ENCODE measurements at regions not wholly inside any gene's neighbourhood (a gene's known extent, or its start where the extent isn't known, plus 50 kb on each side); places are given as distances from the start of the nearest gene placed in this dataset.

GRCh38 chr20:56153926-56154325, 94.6 kb upstream of the MC3R start:
- Histone ChIP-seq H3K9ac (ENCODE audit: low read length) (no peak overlapping the region), H3K27ac (ENCODE audit: low read length) (no peak overlapping the region), H3K27me3 (ENCODE audit: control insufficient read depth, insufficient read depth, low read length) (no peaks in the 10 kb centered on the region), H3K9me3 (ENCODE audit: control insufficient read depth, low read depth, low read length) (peaks cover 80% of the 10 kb centered on the region), H3K36me3 (ENCODE audit: control insufficient read depth, low read depth, low read length) (no peaks in the 10 kb centered on the region), H3K4me3 (ENCODE audit: low read length) (no peak overlapping the region), H3K4me1 (ENCODE audit: control insufficient read depth, low read depth, low read length) (no peaks in the 10 kb centered on the region)

DNA sequence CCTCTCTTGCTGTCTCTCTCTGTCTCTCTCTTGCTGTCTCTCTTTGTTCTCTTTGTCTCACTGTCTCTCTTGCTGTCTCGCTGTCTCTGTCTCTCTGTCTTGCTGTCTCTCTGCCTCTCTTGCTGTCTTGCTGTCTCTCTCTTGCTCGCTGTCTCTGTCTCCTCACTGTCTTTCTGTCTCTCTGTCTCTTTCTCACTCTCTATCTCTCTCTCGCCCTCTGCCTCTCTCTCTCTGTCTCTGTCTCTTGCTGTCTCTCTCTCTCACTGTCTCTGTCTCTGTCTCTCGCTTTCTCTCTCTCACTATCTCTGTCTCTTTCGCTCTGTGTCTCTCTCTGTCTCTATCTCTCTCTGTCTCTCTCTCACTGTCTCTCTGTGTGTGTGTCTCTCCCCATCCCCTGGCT, 92.9 kb upstream of the MC3R start:
- Histone ChIP-seq H3K27ac (ENCODE audit: low read length) (no peak overlapping the region), H3K27me3 (ENCODE audit: control insufficient read depth, insufficient read depth, low read length) (no peaks in the 10 kb centered on the region)

GRCh38 chr20:56157530-56158203, 90.9 kb upstream of the MC3R start:
- Histone ChIP-seq H3K9me3 (ENCODE audit: control insufficient read depth, low read depth, low read length) (peaks cover 81% of the 10 kb centered on the region), H3K27ac (ENCODE audit: low read length) (no peak overlapping the region), H3K4me3 (ENCODE audit: low read length) (no peak overlapping the region), H3K36me3 (ENCODE audit: control insufficient read depth, low read depth, low read length) (no peaks in the 10 kb centered on the region), H3K27me3 (ENCODE audit: control insufficient read depth, insufficient read depth, low read length) (no peaks in the 10 kb centered on the region), H3K9ac (ENCODE audit: low read length) (no peak overlapping the region), H3K4me1 (ENCODE audit: control insufficient read depth, low read depth, low read length) (no peaks in the 10 kb centered on the region)

More for the DNA sequence above, 92.9 kb upstream of the MC3R start:
- Histone ChIP-seq H3K4me1 (ENCODE audit: control insufficient read depth, low read depth, low read length) (no peaks in the 10 kb centered on the region), H3K4me3 (ENCODE audit: low read length) (no peak overlapping the region), H3K9ac (ENCODE audit: low read length) (no peak overlapping the region), H3K9me3 (ENCODE audit: control insufficient read depth, low read depth, low read length) (peaks cover 84% of the 10 kb centered on the region), H3K36me3 (ENCODE audit: control insufficient read depth, low read depth, low read length) (no peaks in the 10 kb centered on the region)

DNA sequence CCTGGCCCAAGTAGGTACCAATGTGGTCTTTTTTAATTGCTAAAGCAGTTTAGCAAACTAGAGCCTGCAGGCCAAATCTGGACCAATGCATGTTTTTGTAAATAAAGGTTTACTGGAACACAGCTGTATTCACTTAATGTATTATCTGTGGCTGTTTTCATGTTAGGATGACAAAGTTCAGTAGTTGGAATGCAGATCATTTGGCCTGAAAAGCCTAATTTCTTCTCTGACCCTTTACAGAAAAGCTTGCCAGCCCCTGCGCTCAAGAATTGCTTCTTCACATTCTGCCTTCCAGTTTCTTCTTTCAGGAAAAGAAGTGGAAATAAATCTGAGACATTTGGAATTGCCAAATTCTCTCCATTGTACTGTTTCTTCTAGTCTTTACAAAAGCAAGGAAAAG, 90.0 kb upstream of the MC3R start:
- Histone ChIP-seq H3K4me1 (ENCODE audit: control insufficient read depth, low read depth, low read length) (no peaks in the 10 kb centered on the region), H3K36me3 (ENCODE audit: control insufficient read depth, low read depth, low read length) (no peaks in the 10 kb centered on the region), H3K27me3 (ENCODE audit: control insufficient read depth, insufficient read depth, low read length) (no peaks in the 10 kb centered on the region), H3K9ac (ENCODE audit: low read length) (no peak overlapping the region), H3K9me3 (ENCODE audit: control insufficient read depth, low read depth, low read length) (peaks cover 82% of the 10 kb centered on the region), H3K4me3 (ENCODE audit: low read length) (no peak overlapping the region), H3K27ac (ENCODE audit: low read length) (no peak overlapping the region)

DNA sequence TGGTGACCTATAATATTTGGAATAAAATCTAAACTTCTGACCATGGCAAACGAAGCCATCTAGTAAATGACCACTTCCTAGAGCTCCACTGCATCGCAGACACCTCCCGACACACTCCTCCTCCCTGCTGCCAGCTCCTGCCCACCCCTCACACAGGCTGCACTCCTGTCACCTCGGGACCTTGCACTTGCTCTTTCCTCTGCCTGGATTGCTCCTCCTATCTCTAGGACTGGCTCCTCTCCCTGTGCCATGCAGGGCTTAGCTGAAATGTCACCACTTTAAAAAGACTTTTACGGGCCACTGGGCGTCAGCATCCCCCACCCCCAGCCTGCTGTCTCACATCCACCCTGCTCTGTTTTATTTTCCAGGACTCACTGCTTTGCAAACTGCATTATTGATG, 87.6 kb upstream of the MC3R start:
- H3K36me3 ChIP-seq (ENCODE audit: control insufficient read depth, low read depth, low read length): no peaks in the 10 kb centered on the region
- H3K27ac ChIP-seq (ENCODE audit: low read length): no peak overlapping the region
- no peaks in the 10 kb centered on the region for H3K27me3 ChIP-seq (ENCODE audit: control insufficient read depth, insufficient read depth, low read length)
- H3K4me1 ChIP-seq (ENCODE audit: control insufficient read depth, low read depth, low read length): no peaks in the 10 kb centered on the region
- H3K9ac ChIP-seq (ENCODE audit: low read length): no peak overlapping the region
- H3K9me3 ChIP-seq (ENCODE audit: control insufficient read depth, low read depth, low read length): peaks cover 80% of the 10 kb centered on the region
- no peak overlapping the region for H3K4me3 ChIP-seq (ENCODE audit: low read length)

- no peaks in the 10 kb centered on the region for H3K36me3 ChIP-seq (ENCODE audit: control insufficient read depth, low read depth, low read length)
- H3K9ac ChIP-seq (ENCODE audit: low read length): no peak overlapping the region
- H3K9me3 ChIP-seq (ENCODE audit: control insufficient read depth, low read depth, low read length): peaks cover 82% of the 10 kb centered on the region
- no peaks in the 10 kb centered on the region for H3K27me3 ChIP-seq (ENCODE audit: control insufficient read depth, insufficient read depth, low read length)
- H3K4me3 ChIP-seq (ENCODE audit: low read length): no peak overlapping the region
- H3K27ac ChIP-seq (ENCODE audit: low read length): no peak overlapping the region
- H3K4me1 ChIP-seq (ENCODE audit: control insufficient read depth, low read depth, low read length): no peaks in the 10 kb centered on the region
Observed at GRCh38 chr20:56163806-56164205, 84.7 kb upstream of the MC3R start.

DNA sequence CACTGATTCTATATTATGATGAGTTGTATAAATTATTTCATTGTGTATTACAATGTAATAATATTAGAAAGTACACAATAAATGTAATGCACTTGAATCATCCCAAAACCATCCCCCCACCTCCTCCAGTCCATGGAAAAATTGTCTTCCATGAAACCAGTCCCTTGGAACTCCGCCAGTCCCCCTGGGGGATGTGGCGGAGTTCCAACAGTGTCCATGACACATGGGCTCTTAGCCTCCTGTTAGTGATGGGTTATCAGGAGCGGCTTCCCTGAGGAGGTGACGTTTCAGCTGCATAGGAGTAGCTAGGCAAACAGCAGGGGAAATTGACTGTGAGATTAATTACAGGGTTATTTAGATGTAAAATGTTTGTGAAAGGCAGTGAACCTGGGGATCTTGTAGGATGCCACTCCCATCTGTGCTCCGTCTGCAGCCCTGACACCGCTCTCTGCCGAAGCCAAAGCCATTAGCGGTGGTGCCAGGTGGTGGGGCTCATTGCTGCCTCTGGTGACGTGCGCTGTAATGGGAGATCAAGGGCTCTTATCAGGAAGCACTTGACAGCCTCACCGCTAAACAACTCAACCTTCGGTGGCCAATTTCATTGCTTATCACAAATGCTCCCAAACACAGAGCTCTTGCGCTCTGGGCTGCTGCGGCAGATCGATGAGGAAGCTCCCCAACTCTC, 81.6 kb upstream of the MC3R start:
- no peak overlapping the region for H3K4me3 ChIP-seq (ENCODE audit: low read length)
- no peak overlapping the region for H3K27ac ChIP-seq (ENCODE audit: low read length)
- peaks cover 70% of the 10 kb centered on the region for H3K9me3 ChIP-seq (ENCODE audit: control insufficient read depth, low read depth, low read length)

GRCh38 chr20:56171087-56172012, 77.2 kb upstream of the MC3R start:
- no peak overlapping the region for H3K4me3 ChIP-seq (ENCODE audit: low read length)
- no peak overlapping the region for H3K9ac ChIP-seq (ENCODE audit: low read length)
- no peaks in the 10 kb centered on the region for H3K27me3 ChIP-seq (ENCODE audit: control insufficient read depth, insufficient read depth, low read length)
- no peaks in the 10 kb centered on the region for H3K36me3 ChIP-seq (ENCODE audit: control insufficient read depth, low read depth, low read length)
- no peaks in the 10 kb centered on the region for H3K4me1 ChIP-seq (ENCODE audit: control insufficient read depth, low read depth, low read length)
- peaks cover 66% of the 10 kb centered on the region for H3K9me3 ChIP-seq (ENCODE audit: control insufficient read depth, low read depth, low read length)
- H3K27ac ChIP-seq (ENCODE audit: low read length): no peak overlapping the region

More for the DNA sequence above, 81.6 kb upstream of the MC3R start:
- Histone ChIP-seq H3K36me3 (ENCODE audit: control insufficient read depth, low read depth, low read length) (no peaks in the 10 kb centered on the region), H3K4me1 (ENCODE audit: control insufficient read depth, low read depth, low read length) (no peaks in the 10 kb centered on the region), H3K27me3 (ENCODE audit: control insufficient read depth, insufficient read depth, low read length) (no peaks in the 10 kb centered on the region), H3K9ac (ENCODE audit: low read length) (no peak overlapping the region)

DNA sequence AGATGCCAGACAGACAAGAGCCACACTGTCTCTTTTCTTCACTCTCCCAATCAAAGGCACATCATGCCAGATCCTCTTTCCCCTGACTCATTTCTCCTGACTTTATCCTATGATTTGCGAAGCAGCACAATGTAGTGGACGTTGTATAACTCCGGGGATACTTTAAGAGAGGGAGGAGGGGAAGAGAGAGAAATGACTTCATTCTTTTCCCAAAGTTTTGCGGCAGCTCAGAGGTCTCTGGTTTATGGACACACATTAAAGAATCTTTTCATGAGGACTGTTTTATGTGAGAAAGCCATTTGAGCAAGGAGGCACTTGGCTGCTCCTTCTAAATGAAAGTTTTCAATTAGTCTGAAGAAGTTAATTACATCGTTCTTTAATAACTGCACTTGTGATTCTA, 75.1 kb upstream of the MC3R start:
- H3K4me1 ChIP-seq (ENCODE audit: control insufficient read depth, low read depth, low read length): no peaks in the 10 kb centered on the region
- H3K9me3 ChIP-seq (ENCODE audit: control insufficient read depth, low read depth, low read length): peaks cover 66% of the 10 kb centered on the region
- H3K27me3 ChIP-seq (ENCODE audit: control insufficient read depth, insufficient read depth, low read length): no peaks in the 10 kb centered on the region

DNA sequence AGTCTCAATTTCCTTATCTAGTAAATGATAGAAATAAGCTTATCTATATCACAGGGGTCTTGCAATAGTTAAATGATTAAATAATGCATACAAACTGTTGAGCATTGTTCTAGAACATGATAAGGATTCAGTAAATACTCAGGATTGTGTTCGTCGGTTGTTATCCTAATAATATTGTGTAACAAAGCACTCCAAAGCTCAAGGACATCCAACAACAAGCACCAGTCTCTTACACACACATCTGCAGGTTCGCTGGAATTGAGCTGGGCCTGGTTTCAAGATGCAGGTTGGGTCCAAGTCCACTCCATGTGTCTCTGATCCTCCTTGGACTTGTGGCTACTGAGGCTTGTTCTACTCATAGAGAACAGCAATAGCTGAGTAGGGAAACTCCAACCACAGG, 74.1 kb upstream of the MC3R start:
- no peak overlapping the region for H3K4me3 ChIP-seq (ENCODE audit: low read length)
- peaks cover 70% of the 10 kb centered on the region for H3K9me3 ChIP-seq (ENCODE audit: control insufficient read depth, low read depth, low read length)
- no peaks in the 10 kb centered on the region for H3K4me1 ChIP-seq (ENCODE audit: control insufficient read depth, low read depth, low read length)
- H3K27me3 ChIP-seq (ENCODE audit: control insufficient read depth, insufficient read depth, low read length): no peaks in the 10 kb centered on the region
- H3K9ac ChIP-seq (ENCODE audit: low read length): no peak overlapping the region
- H3K27ac ChIP-seq (ENCODE audit: low read length): no peak overlapping the region
- H3K36me3 ChIP-seq (ENCODE audit: control insufficient read depth, low read depth, low read length): no peaks in the 10 kb centered on the region

More for the DNA sequence above, 75.1 kb upstream of the MC3R start:
- H3K27ac ChIP-seq (ENCODE audit: low read length): no peak overlapping the region
- no peak overlapping the region for H3K9ac ChIP-seq (ENCODE audit: low read length)
- no peaks in the 10 kb centered on the region for H3K36me3 ChIP-seq (ENCODE audit: control insufficient read depth, low read depth, low read length)
- H3K4me3 ChIP-seq (ENCODE audit: low read length): no peak overlapping the region

GRCh38 chr20:56175884-56176283, 72.6 kb upstream of the MC3R start:
- Histone ChIP-seq H3K9me3 (ENCODE audit: control insufficient read depth, low read depth, low read length) (peaks cover 74% of the 10 kb centered on the region), H3K4me3 (ENCODE audit: low read length) (no peak overlapping the region), H3K27me3 (ENCODE audit: control insufficient read depth, insufficient read depth, low read length) (no peaks in the 10 kb centered on the region), H3K36me3 (ENCODE audit: control insufficient read depth, low read depth, low read length) (no peaks in the 10 kb centered on the region), H3K27ac (ENCODE audit: low read length) (no peak overlapping the region), H3K9ac (ENCODE audit: low read length) (no peak overlapping the region), H3K4me1 (ENCODE audit: control insufficient read depth, low read depth, low read length) (no peaks in the 10 kb centered on the region)
